GM12878 (cell line): ENCODE measurements at regions not wholly inside any gene's neighbourhood (a gene's known extent, or its start where the extent isn't known, plus 50 kb on each side); places are given as distances from the start of the nearest gene placed in this dataset.

Experiments used
- ATAC-seq: fragments of 200-7000 bp; cut with Tn5 transposase; 3 replicates; pipeline ENCODE4 v1.9.1; 2020; ENCODE audit warnings: mild to moderate bottlenecking, moderate library complexity
- BruUV-seq: library from RNA; stranded (reverse); fragments of 400-500 nt; replicated peaks from 2 replicates; lab custom pipeline; 2021; lab: Mats Ljungman, UMichigan
- CTCF ChIA-PET: fragments of 300-600 bp; sonication (Branson Sonifier 250); formaldehyde crosslinking; extraction: SDS; loops from one replicate; lab custom pipeline; 2021; ENCODE audit warnings: inconsistent platforms; lab: Yijun Ruan, JAX
- POLR2A ChIA-PET: fragments of 350-600 bp; formaldehyde crosslinking; extraction: SDS; loops from one replicate; lab custom pipeline; 2021; ENCODE audit warnings: inconsistent platforms; lab: Charles Lee
- RAD21 ChIA-PET: fragments of 300-600 bp; sonication (Branson Sonifier 250); formaldehyde crosslinking; loops from one replicate; lab custom pipeline; 2023; ENCODE audit warnings: antibody characterized with exemption; ENCODE audit not compliant: unreplicated experiment; lab: Charles Lee
- SMC1A ChIA-PET: fragments of 300-600 bp; sonication (Branson Sonifier 250); formaldehyde crosslinking; loops from one replicate; lab custom pipeline; 2023; ENCODE audit not compliant: unreplicated experiment, uncharacterized antibody; lab: Charles Lee
- DNase-seq: peaks from one replicate; pipeline ENCODE4 v3.0.0-alpha.2; 2011; ENCODE audit warnings: low read depth, low spot score
- FAIRE-seq: peaks from 3 replicates; lab custom pipeline; 2011; peaks lifted over from hg19 to GRCh38; lab: Jason Lieb, UNC
- H2AFZ ChIP-seq: 2 replicates; pipeline ENCODE4 v1.6.0; 2011; ENCODE audit warnings: low read depth, low read length, control low read depth; ENCODE audit not compliant: control insufficient read depth
- H3K27ac ChIP-seq: 2 replicates; pipeline ENCODE4 v1.5.1; 2011; ENCODE audit warnings: control low read depth; ENCODE audit not compliant: control insufficient read depth, insufficient read depth
- H3K27me3 ChIP-seq, 2 experiments: replicated peaks in 1 of 2; 2 replicates each; pipeline versions ENCODE4 v1.6.0 to v1.6.1; 2011; ENCODE audit warnings: low read length in 1 of 2; ENCODE audit not compliant: control insufficient read depth in 2 of 2, insufficient read depth in 2 of 2
- H3K36me3 ChIP-seq, 2 experiments: 2 replicates each; pipeline ENCODE4 v1.5.1; 2011; ENCODE audit warnings: low read length in 1 of 2; ENCODE audit not compliant: control insufficient read depth in 2 of 2, insufficient read depth in 2 of 2
- H3K4me1 ChIP-seq: 2 replicates; pipeline ENCODE4 v1.6.1; 2011; ENCODE audit warnings: mild to moderate bottlenecking, low read length, moderate library complexity, mixed read lengths; ENCODE audit not compliant: control insufficient read depth, insufficient read depth
- H3K4me2 ChIP-seq: 2 replicates; pipeline ENCODE4 v1.6.0; 2011; ENCODE audit warnings: control low read depth; ENCODE audit not compliant: control insufficient read depth, insufficient read depth
- H3K4me3 ChIP-seq: fragments of 200-600 bp; sonication (generic); 2 replicates; pipeline ENCODE4 v1.5.1; 2016
- H3K79me2 ChIP-seq: 2 replicates; pipeline ENCODE4 v1.6.0; 2011; ENCODE audit warnings: low read length; ENCODE audit not compliant: control insufficient read depth, insufficient read depth
- H3K9ac ChIP-seq: 2 replicates; pipeline ENCODE4 v1.8.0; 2011; ENCODE audit warnings: low read length, control low read depth, mixed read lengths; ENCODE audit not compliant: control insufficient read depth, insufficient read depth
- H3K9me3 ChIP-seq: replicated peaks from 3 replicates; pipeline ENCODE4 v1.5.1; 2011; ENCODE audit warnings: mild to moderate bottlenecking, low read length; ENCODE audit not compliant: control insufficient read depth, insufficient read depth
- H4K20me1 ChIP-seq: 2 replicates; pipeline ENCODE4 v1.6.0; 2011; ENCODE audit not compliant: control insufficient read depth, insufficient read depth
- BRCA1 ChIP-seq: IDR thresholded peaks from 2 replicates; pipeline ENCODE4 v1.6.1; 2011; ENCODE audit warnings: low read depth, low read length, improper control_type of control experiment
- HSF1 ChIP-seq: fragments of 150-350 bp; IDR thresholded peaks from 2 replicates; pipeline ENCODE4 v1.6.1; 2014; ENCODE audit warnings: mild to moderate bottlenecking, low read depth, low read length
- MTA3 ChIP-seq: IDR thresholded peaks from 2 replicates; pipeline ENCODE4 v1.6.1; 2012; ENCODE audit warnings: low read length, inconsistent platforms, borderline replicate concordance
- NKRF ChIP-seq: fragments of 450-650 bp; conservative IDR thresholded peaks from 2 replicates; pipeline ENCODE4 v1.6.1; 2017; ENCODE audit warnings: mild to moderate bottlenecking, moderate library complexity
- TAF1 ChIP-seq: IDR thresholded peaks from 2 replicates; pipeline ENCODE4 v1.6.1; 2011; ENCODE audit warnings: mild to moderate bottlenecking, low read depth, low read length, borderline replicate concordance
- TARDBP ChIP-seq: IDR thresholded peaks from 2 replicates; pipeline ENCODE4 v1.6.1; 2016; ENCODE audit warnings: borderline replicate concordance
- USF1 ChIP-seq: IDR thresholded peaks from 2 replicates; pipeline ENCODE4 v1.6.1; 2011; ENCODE audit warnings: borderline replicate concordance, low read depth, mild to moderate bottlenecking, moderate library complexity, mixed read lengths, low read length; ENCODE audit not compliant: insufficient read depth; ENCODE audit errors: extremely low read length
- WGBS: methylation state at CpG from one replicate; pipeline ENCODE4 v1.1.6; 2016; ENCODE audit warnings: low lambda C conversion rate; ENCODE audit not compliant: insufficient replicate concordance, insufficient coverage; ENCODE audit errors: missing lambda C conversion rate; 5-methylcytosine and 5-hydroxymethylcytosine counted together
- in situ Hi-C: fragments of 300-500 bp; cut with MboI; formaldehyde crosslinking; loops from 9 replicates; pipeline ENCODE4 v1.14.3; 2018; ENCODE audit warnings: mixed read lengths
- intact Hi-C: fragments of 100-400 bp; cut with micrococcal nuclease; formaldehyde crosslinking; loops from one replicate; pipeline ENCODE4 v1.14.2; 2022; ENCODE audit not compliant: unreplicated experiment

DNA sequence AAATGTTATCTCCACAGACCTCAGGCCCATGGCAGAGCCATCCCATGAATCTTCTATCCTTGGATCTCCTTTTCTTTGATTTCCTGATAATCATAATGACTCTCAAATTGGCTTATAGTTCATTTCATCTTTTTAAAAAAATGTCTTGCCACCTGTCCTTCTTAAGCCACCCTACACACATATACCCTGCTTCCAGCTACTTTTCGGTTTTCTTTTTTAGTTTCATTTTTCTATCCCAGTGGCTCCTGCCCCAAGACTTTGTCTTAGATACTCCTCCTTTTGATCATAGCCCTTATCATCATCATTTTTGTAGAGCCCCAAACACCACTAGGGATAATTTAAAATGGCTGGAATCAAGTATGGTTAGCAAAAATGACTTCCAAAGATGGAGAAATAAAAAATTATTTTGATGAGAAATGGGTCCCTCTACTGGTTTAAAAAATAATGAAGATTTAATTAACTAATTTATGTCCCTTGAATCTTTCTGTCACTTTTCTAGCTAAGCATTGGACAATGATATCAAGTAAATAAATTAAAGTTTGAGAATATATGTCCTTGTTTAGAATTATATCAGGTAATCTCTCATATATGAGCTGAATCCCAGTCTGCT lies 277.3 kb upstream of the SEMA3D start:
- Histone ChIP-seq H3K4me2 (no peak overlapping the region), H3K4me3 (no peak overlapping the region), H4K20me1 (no peaks in the 10 kb centered on the region), H3K79me2 (no peaks in the 10 kb centered on the region), H3K27me3 (no peaks in the 10 kb centered on the region), H3K9ac (no peak overlapping the region), H3K27ac (no peak overlapping the region), H3K4me1 (no peaks in the 10 kb centered on the region), H3K36me3 (no peaks in the 10 kb centered on the region), H3K9me3 (no peaks in the 10 kb centered on the region), H2AFZ (no peak overlapping the region)
- 8% methylated on average over 1 of the region's 1 CpG for WGBS
- in situ Hi-C loops, result no loop called here
- no TSS peak for BruUV-seq
- intact Hi-C loops, result loop anchor here (10.0 kb wide), 1 partner anchor 279 kb away; the partner anchor contains the start of gene SEMA3D
- ChIA-PET SMC1A (interaction anchor here (1.1 to 1.3 kb wide), 3 partner anchors 16 to 423 kb away, joined by 3 to 6 read pairs (median 4); no protein-coding TSS in a partner anchor), CTCF (interaction anchor here (0.7 to 3.3 kb wide), 10 partner anchors 11 to 623 kb away, joined by 3 to 19 read pairs (median 4); partner anchors contain the start of gene SEMA3D), POLR2A (no interaction called here), RAD21 (interaction anchor here (0.9 kb wide), 1 partner anchor 10 kb away, joined by 3 read pairs; no protein-coding TSS in a partner anchor)
- DNase-seq (no peak), FAIRE-seq (no peak), ATAC-seq (no peak)
- TF ChIP-seq TAF1 (no peak), BRCA1 (no peak), TARDBP (no peak), HSF1 (no peak), MTA3 (no peak), USF1 (no peak), NKRF (no peak)
